Suppressor macrophage treated with lipopolysaccharide for 1 hour (primary cell): ENCODE measurements at regions not wholly inside any gene's neighbourhood (a gene's known extent, or its start where the extent isn't known, plus 50 kb on each side); places are given as distances from the start of the nearest gene placed in this dataset.
"Not testable (repeated sequence)": the region's sequence is repeated elsewhere in the genome, so short reads cannot be mapped to it uniquely, and the experiment has no call there.

Experiments
- DNase-seq, 3 donors: peaks; one replicate each; pipeline ENCODE4 v3.0.0-alpha.2; 2020 to 2022

DNA sequence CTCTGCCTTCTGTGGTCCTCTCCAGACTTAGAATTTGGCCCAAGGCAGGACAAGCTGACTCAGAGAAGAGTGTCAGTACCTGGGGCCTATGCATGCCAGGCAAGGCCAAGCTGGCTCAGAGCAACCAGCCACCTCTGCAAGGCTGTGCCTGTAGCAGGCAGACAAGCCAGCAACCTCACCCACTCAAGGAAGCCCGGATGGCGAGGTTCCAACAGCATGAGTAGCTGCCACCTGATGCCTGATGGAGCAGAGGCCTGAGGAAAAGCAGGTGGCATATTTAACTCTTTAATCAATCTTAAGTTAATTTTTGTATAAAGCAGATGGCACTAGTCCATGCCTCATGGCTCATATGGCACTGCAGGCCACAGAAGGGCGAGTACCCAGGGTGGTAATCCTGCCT is 3595.8 kb upstream of the OR11H1 start:
- DNase-seq: peak in 1 of 3 donors; percentile 10

DNA sequence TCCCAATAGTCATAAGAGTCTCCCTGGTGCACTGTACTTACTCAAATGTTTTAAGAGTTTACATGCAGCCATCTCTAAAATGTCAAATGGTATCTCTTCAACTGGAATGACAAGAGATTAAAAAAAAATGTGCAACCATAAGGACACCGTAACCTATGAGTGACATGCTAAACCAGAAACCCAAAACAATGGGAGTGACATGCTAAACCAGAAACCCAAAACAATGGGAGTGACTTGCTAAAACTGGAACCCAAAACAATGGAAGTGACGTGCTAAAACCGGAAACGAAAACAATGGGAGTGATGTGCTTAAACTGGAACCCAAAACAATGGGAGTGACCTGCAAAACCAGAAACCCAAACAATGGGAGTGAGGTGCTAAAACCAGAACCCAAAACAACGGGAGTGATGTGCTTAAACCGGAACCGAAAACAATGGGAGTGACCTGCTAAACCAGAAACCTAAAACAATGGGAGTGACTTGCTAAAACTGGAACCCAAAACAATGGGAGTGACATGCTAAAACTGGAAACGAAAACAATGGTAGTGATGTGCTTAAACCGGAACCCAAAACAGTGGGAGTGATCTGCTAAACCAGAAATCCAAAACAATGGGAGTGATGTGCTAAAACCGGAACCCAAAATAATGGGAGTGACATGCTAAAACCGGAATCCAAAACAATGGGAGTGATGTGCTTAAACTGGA is 3559.9 kb upstream of the OR11H1 start:
- not testable (repeated sequence) for DNase-seq

GRCh38 chr22:11973856-11974255 is 3554.1 kb upstream of the OR11H1 start:
- not testable (repeated sequence) for DNase-seq
